ENCODE measurements at regions not wholly inside any gene's neighbourhood (a gene's known extent, or its start where the extent isn't known, plus 50 kb on each side); places are given as distances from the start of the nearest gene placed in this dataset.

GRCh38 chr5:82777106-82777505, 300.1 kb downstream of the TMEM167A start:
- H3K27me3 ChIP-seq (ENCODE audit: insufficient read depth, low read length, poor library complexity, severe bottlenecking), result no peaks in the 10 kb centered on the region
- H4K20me1 ChIP-seq (ENCODE audit: insufficient read depth, low read length, poor library complexity, severe bottlenecking), result no peaks in the 10 kb centered on the region
- H3F3A ChIP-seq (ENCODE audit: low read depth), result no peaks in the 10 kb centered on the region

GRCh38 chr5:82772281-82772680, 304.9 kb downstream of the TMEM167A start:
- Histone ChIP-seq H3K9me2 (replicated peaks; ENCODE audit: low read depth, low read length) (no peaks in the 10 kb centered on the region), H3K9me3 (ENCODE audit: insufficient read depth, low read depth, low read length) (no peaks in the 10 kb centered on the region), H2AFZ (ENCODE audit: low read length) (no peak overlapping the region), H3K27me3 (ENCODE audit: insufficient read depth, low read length, poor library complexity, severe bottlenecking) (no peaks in the 10 kb centered on the region), H3F3A (ENCODE audit: low read depth) (no peaks in the 10 kb centered on the region), H4K20me1 (ENCODE audit: insufficient read depth, low read length, poor library complexity, severe bottlenecking) (no peaks in the 10 kb centered on the region), H3K79me2 (ENCODE audit: insufficient read depth, low read length) (no peaks in the 10 kb centered on the region), H3K36me3 (ENCODE audit: insufficient read depth, low read length) (no peaks in the 10 kb centered on the region), H3K9ac (ENCODE audit: low read depth, low read length, poor library complexity, severe bottlenecking) (no peak overlapping the region), H3K4me3 (ENCODE audit: low read length, poor library complexity, severe bottlenecking) (no peak overlapping the region), H3K4me2 (ENCODE audit: low read depth, low read length, poor library complexity, severe bottlenecking) (no peak overlapping the region), H3K4me1 (ENCODE audit: insufficient read depth, low read length, poor library complexity, severe bottlenecking) (peaks cover 7% of the 10 kb centered on the region)
- TF ChIP-seq EZH2phosphoT487 (IDR thresholded peaks at IDR 0.05; ENCODE audit: borderline replicate concordance) (no peak), CTCF (conservative IDR thresholded peaks at IDR 0.05; ENCODE audit: low read length) (no peak)

More at GRCh38 chr5:82777106-82777505, 300.1 kb downstream of the TMEM167A start:
- Histone ChIP-seq H3K9ac (ENCODE audit: low read depth, low read length, poor library complexity, severe bottlenecking) (no peak overlapping the region), H3K9me3 (ENCODE audit: insufficient read depth, low read depth, low read length) (no peaks in the 10 kb centered on the region), H3K4me3 (ENCODE audit: low read length, poor library complexity, severe bottlenecking) (no peak overlapping the region), H2AFZ (ENCODE audit: low read length) (no peak overlapping the region), H3K9me2 (replicated peaks; ENCODE audit: low read depth, low read length) (no peaks in the 10 kb centered on the region), H3K36me3 (ENCODE audit: insufficient read depth, low read length) (no peaks in the 10 kb centered on the region), H3K4me1 (ENCODE audit: insufficient read depth, low read length, poor library complexity, severe bottlenecking) (peaks cover 10% of the 10 kb centered on the region), H3K79me2 (ENCODE audit: insufficient read depth, low read length) (no peaks in the 10 kb centered on the region), H3K4me2 (ENCODE audit: low read depth, low read length, poor library complexity, severe bottlenecking) (no peak overlapping the region)
- TF ChIP-seq CTCF (conservative IDR thresholded peaks at IDR 0.05; ENCODE audit: low read length) (no peak), EZH2phosphoT487 (IDR thresholded peaks at IDR 0.05; ENCODE audit: borderline replicate concordance) (no peak)

GRCh38 chr5:82766206-82766605, 311.0 kb downstream of the TMEM167A start:
- Histone ChIP-seq H3K27me3 (ENCODE audit: insufficient read depth, low read length, poor library complexity, severe bottlenecking) (no peaks in the 10 kb centered on the region), H3K4me1 (ENCODE audit: insufficient read depth, low read length, poor library complexity, severe bottlenecking) (no peaks in the 10 kb centered on the region), H4K20me1 (ENCODE audit: insufficient read depth, low read length, poor library complexity, severe bottlenecking) (no peaks in the 10 kb centered on the region), H3K9me3 (ENCODE audit: insufficient read depth, low read depth, low read length) (no peaks in the 10 kb centered on the region), H2AFZ (ENCODE audit: low read length) (no peak overlapping the region), H3K4me3 (ENCODE audit: low read length, poor library complexity, severe bottlenecking) (no peak overlapping the region), H3K4me2 (ENCODE audit: low read depth, low read length, poor library complexity, severe bottlenecking) (no peak overlapping the region), H3K79me2 (ENCODE audit: insufficient read depth, low read length) (no peaks in the 10 kb centered on the region), H3F3A (ENCODE audit: low read depth) (no peaks in the 10 kb centered on the region), H3K9ac (ENCODE audit: low read depth, low read length, poor library complexity, severe bottlenecking) (no peak overlapping the region), H3K9me2 (replicated peaks; ENCODE audit: low read depth, low read length) (no peaks in the 10 kb centered on the region), H3K36me3 (ENCODE audit: insufficient read depth, low read length) (no peaks in the 10 kb centered on the region)
- TF ChIP-seq CTCF (conservative IDR thresholded peaks at IDR 0.05; ENCODE audit: low read length) (no peak), EZH2phosphoT487 (IDR thresholded peaks at IDR 0.05; ENCODE audit: borderline replicate concordance) (no peak)

All from Loucy (cell line).